Hypothalamus (tissue), 51 donors: ENCODE measurements at regions not wholly inside any gene's neighbourhood (a gene's known extent, or its start where the extent isn't known, plus 50 kb on each side); places are given as distances from the start of the nearest gene placed in this dataset.

Experiments
- DNase-seq, 51 donors: peaks; one replicate each; lab custom pipeline; 2025; lab: John Stamatoyannopoulos, UW

DNA sequence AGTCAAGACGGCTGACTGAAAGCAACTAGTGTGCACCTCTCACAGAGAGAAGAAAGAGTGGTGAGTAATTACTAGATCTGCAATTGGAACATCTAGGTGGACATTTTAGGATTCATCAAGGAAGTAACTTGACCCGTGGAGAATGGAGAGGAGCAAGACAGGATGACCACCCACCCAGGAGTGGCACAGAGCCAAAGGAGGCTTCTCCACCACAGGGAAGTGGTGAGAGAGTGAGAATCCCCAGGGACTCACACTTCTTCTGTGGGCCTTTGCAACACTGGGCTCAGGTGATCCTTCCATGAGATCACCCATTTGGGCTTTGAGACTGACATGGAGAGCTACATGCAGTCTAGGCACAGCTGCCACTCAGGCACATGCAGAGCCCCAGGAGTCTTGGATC is 132.8 kb upstream of the GALNT5 start:
- no peak for DNase-seq

DNA sequence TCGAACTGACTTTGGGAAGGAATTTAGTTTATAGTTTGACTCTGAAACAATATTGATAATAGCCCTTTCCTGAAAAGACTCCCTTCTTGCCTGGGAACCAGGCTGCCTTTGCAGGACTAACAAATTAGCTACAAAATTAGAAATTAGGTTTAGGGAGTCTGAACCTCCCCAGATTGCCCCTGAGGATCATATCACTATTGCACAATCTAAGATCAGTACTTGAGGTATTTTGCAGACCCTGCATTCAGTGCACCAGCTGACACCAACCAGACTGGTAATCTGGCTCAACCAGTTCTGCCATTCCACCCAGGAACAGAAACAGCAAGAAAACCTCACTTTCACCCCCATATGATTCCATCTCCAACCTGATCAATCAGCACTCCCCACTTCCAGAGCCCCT is 131.8 kb upstream of the GALNT5 start:
- no peak for DNase-seq

- no peak for DNase-seq
These were observed 130.1 kb upstream of the GALNT5 start for GRCh38 chr2:157127249-157128012.

GRCh38 chr2:157143901-157144300 is 113.6 kb upstream of the GALNT5 start:
- no peak for DNase-seq

GRCh38 chr2:157149270-157149669 is 108.2 kb upstream of the GALNT5 start:
- DNase-seq, result no peak

- no peak for DNase-seq
These were observed 106.8 kb upstream of the GALNT5 start for GRCh38 chr2:157150747-157151146.

GRCh38 chr2:157152362-157152761 is 105.1 kb upstream of the GALNT5 start:
- no peak for DNase-seq

GRCh38 chr2:157155992-157156391 is 101.5 kb upstream of the GALNT5 start:
- DNase-seq, result no peak

DNA sequence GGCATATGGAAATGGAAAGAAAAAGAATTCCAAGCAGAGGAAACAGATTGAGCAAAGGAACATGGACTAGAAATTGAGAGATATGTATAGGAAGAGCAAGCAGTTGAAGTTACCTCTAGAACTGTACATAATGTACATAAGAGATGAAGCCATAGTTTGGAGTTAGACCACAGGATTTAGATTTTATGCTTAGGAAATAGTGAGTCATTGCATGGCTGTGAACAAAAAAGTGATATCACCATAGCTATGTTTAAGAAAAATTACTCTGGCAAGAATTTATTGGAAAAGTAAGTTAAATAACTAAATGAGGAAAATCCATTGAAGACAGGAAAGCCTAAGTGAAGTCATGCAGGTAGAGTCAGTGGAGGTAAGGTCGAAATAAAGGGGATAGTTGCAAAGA is 99.4 kb upstream of the GALNT5 start:
- no peak for DNase-seq

DNA sequence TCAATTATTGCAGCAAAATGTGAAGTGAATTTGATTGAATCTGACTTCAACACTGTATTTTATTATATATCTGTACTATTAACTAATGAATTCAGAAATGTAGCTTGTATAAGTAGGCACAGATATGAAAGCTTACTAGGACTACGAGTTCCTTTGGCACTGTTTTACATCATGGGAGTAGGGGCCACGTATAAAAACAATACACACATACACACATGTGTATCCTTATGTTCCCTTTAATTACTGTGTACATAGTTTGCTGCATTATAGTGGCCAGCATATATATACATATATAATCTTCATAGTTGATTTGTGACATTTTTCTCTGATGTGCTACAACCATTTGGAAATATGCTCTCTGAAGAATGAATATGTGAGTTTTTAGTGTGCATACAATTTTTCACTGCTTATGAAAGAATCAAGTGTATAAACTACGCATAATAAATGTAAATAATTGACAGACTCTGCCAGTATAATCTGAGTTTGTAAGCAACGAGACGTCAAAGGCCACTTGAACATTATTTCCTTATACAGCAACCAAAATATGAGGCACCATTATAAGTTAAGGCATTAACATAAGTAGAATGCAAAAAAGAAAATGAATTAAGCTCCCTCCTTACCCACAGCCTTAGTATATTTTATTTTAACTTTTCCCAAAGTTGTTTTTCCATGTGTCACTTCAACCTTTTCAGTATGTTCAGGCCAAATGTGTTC is 98.1 kb upstream of the GALNT5 start:
- no peak for DNase-seq

DNA sequence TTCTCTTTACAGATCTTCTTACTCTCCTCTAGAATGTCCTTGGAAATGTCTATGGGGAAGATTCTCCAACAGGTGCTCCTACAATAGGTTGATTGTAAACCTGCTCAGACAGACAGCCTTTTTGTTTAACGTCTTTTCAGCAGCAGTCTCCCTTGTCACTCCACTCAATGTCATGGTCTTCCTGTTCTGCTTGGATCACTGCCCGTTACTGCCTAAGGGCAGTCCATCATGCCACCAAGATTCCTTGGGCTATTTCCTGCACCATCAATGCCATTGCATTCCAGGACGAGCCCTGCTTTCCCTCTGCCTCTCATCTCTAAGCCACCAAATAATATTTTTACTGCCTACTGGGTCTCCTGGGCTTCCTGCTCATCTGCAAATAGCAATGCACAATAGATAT is 97.4 kb upstream of the GALNT5 start:
- DNase-seq, result no peak

DNA sequence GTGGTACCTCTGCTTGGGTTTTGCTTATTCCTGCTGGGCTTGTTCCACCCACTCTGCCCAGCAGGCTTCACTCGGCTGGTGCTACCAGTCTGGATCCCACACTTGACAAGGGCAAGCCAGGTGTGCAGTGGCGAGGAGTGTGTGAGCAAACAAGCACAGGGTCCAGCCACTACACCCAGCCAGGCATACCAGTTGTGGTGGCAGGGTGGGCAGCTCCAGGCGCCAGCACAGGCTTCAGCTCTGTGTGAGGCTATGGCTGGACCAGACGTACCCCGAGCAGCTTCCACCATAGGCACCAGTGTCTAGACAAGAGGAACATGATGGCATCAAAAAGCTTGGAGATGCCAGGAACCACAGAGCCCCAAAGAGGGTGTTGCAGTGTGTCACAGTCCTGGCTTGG is 93.1 kb upstream of the GALNT5 start:
- DNase-seq, result no peak

DNA sequence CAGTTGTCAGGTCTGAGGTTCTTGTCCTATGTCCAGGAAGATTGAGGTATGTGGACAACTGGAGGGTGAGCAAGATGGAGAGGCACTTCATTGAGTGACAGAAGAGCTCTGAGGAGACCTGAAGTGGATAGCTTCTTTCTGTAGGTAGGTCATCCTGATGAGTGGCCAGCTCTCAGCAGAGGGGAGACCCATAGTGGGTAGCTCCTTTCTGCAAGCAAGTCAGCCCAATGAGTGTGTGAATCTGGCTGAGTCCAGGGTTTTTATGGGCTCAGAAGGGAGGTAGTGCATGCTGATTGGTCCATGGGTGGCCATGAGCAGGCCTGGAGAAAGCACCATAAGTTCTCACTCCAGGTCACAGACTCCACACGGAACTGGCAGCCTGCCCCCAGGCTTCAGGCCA is 92.6 kb upstream of the GALNT5 start:
- DNase-seq, result no peak

- DNase-seq, result no peak
These were observed 89.0 kb upstream of the GALNT5 start for GRCh38 chr2:157168501-157168900.

DNA sequence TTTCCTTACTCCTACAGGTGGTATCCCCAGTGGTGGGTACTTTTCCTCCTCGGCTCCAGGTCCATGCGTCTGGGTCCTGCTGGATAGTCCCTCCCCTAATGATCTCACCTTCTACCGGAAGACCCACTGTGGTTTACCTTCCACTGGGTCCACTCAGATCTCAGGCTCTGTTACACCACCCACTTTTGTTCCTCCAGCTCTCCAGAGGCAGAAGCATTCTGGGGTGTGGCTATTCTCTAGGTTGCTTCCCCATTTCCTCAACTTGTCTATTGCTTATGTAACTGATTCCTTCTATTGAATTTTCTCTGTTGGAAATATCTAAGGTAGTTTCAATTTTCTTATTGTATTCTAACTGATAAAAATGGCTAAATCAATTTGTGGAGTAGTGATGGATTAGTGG is 87.6 kb upstream of the GALNT5 start:
- DNase-seq, result no peak

DNA sequence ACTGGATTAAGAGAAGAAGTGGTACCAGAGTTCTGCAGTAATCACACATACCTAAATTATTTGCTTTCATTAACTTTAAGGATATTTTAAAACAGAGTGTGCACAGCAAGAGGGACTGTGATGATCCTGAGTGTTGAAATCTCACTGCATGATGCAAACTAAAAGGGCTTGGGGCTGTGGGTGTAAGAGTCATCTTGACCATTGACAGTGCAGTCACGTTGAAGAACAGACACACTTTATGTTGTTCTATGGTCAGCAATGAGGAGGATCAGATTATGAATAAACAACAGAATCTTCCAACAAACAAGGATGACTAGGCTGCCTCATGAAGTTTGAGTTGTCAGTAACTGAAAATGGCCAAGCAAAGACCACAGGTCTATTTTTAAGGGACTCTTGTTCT is 87.2 kb upstream of the GALNT5 start:
- DNase-seq, result no peak

- no peak for DNase-seq
These were observed 85.3 kb upstream of the GALNT5 start for GRCh38 chr2:157172239-157172638.

- DNase-seq, result no peak
These were observed 84.5 kb upstream of the GALNT5 start for GRCh38 chr2:157172866-157173578.

- no peak for DNase-seq
These were observed 83.7 kb upstream of the GALNT5 start for GRCh38 chr2:157173740-157174184.

- DNase-seq, result no peak
These were observed 83.2 kb upstream of the GALNT5 start for GRCh38 chr2:157174321-157174720.

- no peak for DNase-seq
These were observed 80.9 kb upstream of the GALNT5 start for GRCh38 chr2:157176602-157177001.

DNA sequence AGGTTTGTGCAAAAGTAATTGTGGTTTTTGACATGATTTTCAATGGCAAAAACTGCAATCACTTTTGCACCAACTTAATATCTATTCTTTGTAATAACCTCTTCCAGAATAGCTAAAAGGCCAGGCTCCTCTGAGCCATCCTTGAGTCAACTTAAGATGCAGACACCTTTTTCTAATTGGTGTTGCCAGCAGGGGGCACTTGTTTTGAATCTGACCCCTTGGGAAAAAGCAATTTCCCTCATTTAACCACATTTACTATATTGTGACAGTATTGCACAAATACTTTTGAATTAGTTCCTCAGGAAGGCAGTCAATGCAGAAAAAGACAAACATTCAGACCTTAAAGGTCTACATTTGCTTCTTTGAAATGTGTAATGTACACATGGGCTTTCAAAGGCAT is 78.6 kb upstream of the GALNT5 start:
- DNase-seq, result no peak
